ENCODE measurements at regions not wholly inside any gene's neighbourhood (a gene's known extent, or its start where the extent isn't known, plus 50 kb on each side); places are given as distances from the start of the nearest gene placed in this dataset.

DNA sequence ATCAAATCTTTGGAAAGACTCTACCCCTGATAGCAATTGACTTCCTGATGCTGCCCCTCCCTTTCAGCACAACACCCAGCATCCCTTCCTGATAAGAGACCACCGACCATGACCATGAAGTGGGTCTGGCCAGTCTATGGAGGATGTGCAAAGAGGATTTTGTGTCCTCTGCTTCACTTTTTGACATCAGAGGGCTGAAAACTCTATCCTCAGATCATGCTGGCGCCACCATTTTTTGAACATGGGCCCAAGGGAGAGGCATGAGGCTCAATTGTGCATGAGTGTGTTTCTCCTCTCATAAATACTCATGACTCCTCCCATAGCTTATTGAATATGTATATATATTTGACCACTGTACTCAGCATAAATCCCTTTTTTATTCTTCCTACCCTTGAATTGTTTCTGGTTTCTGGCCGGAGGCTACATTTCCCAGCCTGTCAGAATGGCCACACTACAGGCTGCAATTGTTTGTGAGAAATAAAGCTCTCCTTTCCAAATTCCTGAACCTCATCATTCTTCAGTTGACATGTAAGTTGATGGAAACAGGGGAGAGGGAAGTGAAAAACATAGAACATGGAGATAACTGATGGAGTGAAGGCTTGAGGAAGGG is 314.1 kb downstream of the MYCN start:
- intact Hi-C loops (cut with DNase I) = no loop called here
- H3K4me1 ChIP-seq (replicated peaks) = no peaks in the 10 kb centered on the region
- H3K27ac ChIP-seq = no peak overlapping the region
- no peak overlapping the region for H3K4me3 ChIP-seq
- no peaks in the 10 kb centered on the region for H3K27me3 ChIP-seq (replicated peaks; ENCODE audit: insufficient read depth)
- no peak for TF ChIP-seq POLR2AphosphoS5 (IDR thresholded peaks at IDR 0.05)
- no peak for TF ChIP-seq POLR2A (IDR thresholded peaks at IDR 0.05)
- TF ChIP-seq, protein P1, sequence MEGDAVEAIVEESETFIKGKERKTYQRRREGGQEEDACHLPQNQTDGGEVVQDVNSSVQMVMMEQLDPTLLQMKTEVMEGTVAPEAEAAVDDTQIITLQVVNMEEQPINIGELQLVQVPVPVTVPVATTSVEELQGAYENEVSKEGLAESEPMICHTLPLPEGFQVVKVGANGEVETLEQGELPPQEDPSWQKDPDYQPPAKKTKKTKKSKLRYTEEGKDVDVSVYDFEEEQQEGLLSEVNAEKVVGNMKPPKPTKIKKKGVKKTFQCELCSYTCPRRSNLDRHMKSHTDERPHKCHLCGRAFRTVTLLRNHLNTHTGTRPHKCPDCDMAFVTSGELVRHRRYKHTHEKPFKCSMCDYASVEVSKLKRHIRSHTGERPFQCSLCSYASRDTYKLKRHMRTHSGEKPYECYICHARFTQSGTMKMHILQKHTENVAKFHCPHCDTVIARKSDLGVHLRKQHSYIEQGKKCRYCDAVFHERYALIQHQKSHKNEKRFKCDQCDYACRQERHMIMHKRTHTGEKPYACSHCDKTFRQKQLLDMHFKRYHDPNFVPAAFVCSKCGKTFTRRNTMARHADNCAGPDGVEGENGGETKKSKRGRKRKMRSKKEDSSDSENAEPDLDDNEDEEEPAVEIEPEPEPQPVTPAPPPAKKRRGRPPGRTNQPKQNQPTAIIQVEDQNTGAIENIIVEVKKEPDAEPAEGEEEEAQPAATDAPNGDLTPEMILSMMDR (IDR thresholded peaks at IDR 0.05) = no peak
- no peaks in the 10 kb centered on the region for H3K9me3 ChIP-seq
- DNase-seq (ENCODE audit: low spot score) = no peak
- no peaks in the 10 kb centered on the region for H3K36me3 ChIP-seq
- WGBS = 96% methylated on average over 3 of the region's 3 CpGs

DNA sequence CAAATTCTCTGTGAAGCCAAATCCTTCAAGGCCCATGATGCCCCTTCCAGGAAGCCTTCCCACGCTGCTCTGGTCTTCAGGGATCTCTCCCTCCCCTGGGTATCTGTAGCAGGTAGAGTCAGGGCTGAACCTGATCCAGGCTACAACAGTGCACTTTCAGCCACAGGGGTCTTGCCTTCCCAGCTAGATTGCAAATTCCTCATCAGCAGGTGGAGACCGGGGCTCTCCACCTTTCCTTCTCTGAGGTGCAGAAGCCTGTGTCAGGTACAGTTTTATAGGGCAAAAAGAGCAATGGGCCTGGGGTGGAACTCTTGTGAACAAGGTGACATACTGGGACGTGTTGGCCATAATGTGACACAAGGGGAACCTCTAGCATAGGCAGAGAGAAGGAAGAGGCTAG is 312.9 kb downstream of the MYCN start:
- no peaks in the 10 kb centered on the region for H3K9me3 ChIP-seq
- intact Hi-C loops (cut with DNase I) = no loop called here
- TF ChIP-seq POLR2A (IDR thresholded peaks at IDR 0.05) = no peak
- no peak for TF ChIP-seq POLR2AphosphoS5 (IDR thresholded peaks at IDR 0.05)
- H3K36me3 ChIP-seq = no peaks in the 10 kb centered on the region
- no peaks in the 10 kb centered on the region for H3K27me3 ChIP-seq (replicated peaks; ENCODE audit: insufficient read depth)
- no peak for DNase-seq (ENCODE audit: low spot score)
- no peak overlapping the region for H3K27ac ChIP-seq
- H3K4me1 ChIP-seq (replicated peaks) = no peaks in the 10 kb centered on the region
- no peak overlapping the region for H3K4me3 ChIP-seq
- WGBS = 88% methylated on average over 3 of the region's 3 CpGs

DNA sequence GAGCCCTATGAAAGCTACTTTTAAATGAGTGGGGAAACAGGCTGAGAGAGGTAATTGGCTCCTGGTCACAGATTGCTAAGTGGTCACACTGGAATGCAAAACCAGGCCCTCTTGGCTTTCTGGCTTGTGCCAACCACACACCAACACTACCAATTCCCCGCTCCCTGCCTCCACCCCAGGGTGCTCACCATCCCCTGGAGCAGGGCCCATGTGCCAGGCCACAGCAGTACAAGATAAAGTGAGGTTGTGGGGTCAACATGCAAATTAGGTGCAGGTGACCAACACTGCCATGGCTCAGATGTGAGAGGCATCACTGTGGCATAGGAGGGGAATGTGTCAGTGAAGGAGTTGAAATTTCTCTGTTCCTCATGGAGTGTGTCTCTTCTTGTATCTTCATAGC is 312.5 kb downstream of the MYCN start:
- no peaks in the 10 kb centered on the region for H3K27me3 ChIP-seq (replicated peaks; ENCODE audit: insufficient read depth)
- H3K27ac ChIP-seq = no peak overlapping the region
- TF ChIP-seq, protein P1 (IDR thresholded peaks at IDR 0.05) = no peak
- TF ChIP-seq POLR2A (IDR thresholded peaks at IDR 0.05) (no peak), POLR2AphosphoS5 (IDR thresholded peaks at IDR 0.05) (no peak)
- no peak overlapping the region for H3K4me3 ChIP-seq
- intact Hi-C loops (cut with DNase I) = no loop called here
- DNase-seq (ENCODE audit: low spot score) = no peak
- 93% methylated on average over 1 of the region's 1 CpG for WGBS
- no peaks in the 10 kb centered on the region for H3K9me3 ChIP-seq
- H3K4me1 ChIP-seq (replicated peaks) = no peaks in the 10 kb centered on the region
- no peaks in the 10 kb centered on the region for H3K36me3 ChIP-seq

DNA sequence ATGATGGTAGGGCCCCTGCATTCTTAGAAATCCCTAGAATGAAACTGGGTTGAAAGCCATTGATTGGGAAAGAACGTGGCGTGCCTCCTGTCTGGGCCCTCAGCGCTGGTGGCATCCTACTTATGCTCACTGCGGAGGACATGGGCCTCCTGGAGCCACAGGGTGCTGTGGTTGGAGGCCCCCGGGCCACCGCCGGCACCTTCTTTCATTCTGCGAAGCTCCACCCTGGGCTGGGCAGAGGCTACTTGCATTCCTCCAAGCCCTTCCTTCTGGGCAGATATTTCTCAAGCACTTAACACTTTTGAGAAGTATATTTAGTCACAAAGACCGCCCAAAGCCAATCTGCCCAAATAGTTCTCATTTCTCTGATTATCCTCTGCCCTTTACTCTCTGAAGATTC is 311.9 kb downstream of the MYCN start:
- no peak for DNase-seq (ENCODE audit: low spot score)
- intact Hi-C loops (cut with DNase I) = no loop called here
- TF ChIP-seq POLR2A (IDR thresholded peaks at IDR 0.05) = no peak
- TF ChIP-seq, protein P1 (IDR thresholded peaks at IDR 0.05) = no peak
- TF ChIP-seq POLR2AphosphoS5 (IDR thresholded peaks at IDR 0.05) = no peak
- Histone ChIP-seq H3K27me3 (replicated peaks; ENCODE audit: insufficient read depth) (no peaks in the 10 kb centered on the region), H3K27ac (no peak overlapping the region), H3K9me3 (no peaks in the 10 kb centered on the region), H3K36me3 (no peaks in the 10 kb centered on the region), H3K4me3 (no peak overlapping the region), H3K4me1 (replicated peaks) (no peaks in the 10 kb centered on the region)
- 96% methylated on average over 9 of the region's 9 CpGs for WGBS

DNA sequence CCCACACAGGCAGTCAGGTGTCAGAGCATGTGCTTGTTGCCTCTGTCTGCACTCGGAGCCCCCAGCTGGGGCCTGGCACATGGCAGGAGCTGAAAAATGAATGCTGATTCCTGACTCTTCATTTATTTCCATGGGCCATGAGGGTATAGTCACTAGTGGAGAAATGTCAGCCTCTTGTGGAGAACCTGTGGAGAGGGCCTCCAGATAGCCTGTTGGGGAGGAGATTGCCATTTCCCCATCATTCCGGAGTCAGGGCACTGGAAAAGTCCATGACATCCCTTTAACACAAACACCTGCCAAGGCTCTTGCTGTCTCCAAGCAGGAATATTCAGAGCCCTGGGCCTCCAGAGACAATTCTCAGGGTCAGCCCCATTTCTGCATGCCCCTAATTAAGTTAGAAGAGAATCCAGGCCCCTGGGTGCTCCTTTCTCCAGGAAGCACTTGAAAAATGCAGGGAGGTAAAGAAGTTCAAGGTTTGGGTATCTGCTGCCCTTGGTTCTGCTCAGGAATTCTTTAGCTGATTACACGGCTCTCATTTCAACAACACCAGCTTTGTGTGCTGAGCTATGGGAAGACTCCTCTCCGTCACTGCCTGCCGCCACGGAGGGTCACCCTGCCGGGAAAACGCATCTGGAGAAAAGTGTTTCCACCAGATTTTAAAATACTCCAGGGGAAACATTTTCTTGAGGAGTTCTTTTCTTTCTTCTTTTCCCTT is 311.3 kb downstream of the MYCN start:
- TF ChIP-seq POLR2AphosphoS5 (IDR thresholded peaks at IDR 0.05) (no peak), POLR2A (IDR thresholded peaks at IDR 0.05) (no peak)
- TF ChIP-seq, protein P1 (IDR thresholded peaks at IDR 0.05) = no peak
- Histone ChIP-seq H3K4me1 (replicated peaks) (no peaks in the 10 kb centered on the region), H3K27ac (no peak overlapping the region), H3K36me3 (no peaks in the 10 kb centered on the region), H3K9me3 (no peaks in the 10 kb centered on the region), H3K27me3 (replicated peaks; ENCODE audit: insufficient read depth) (no peaks in the 10 kb centered on the region), H3K4me3 (no peak overlapping the region)
- intact Hi-C loops (cut with DNase I) = no loop called here
- DNase-seq (ENCODE audit: low spot score) = no peak
- WGBS = 92% methylated on average over 8 of the region's 8 CpGs
